Mesenchymal stem cell (in vitro differentiated cells and primary cell): ENCODE measurements at regions not wholly inside any gene's neighbourhood (a gene's known extent, or its start where the extent isn't known, plus 50 kb on each side); places are given as distances from the start of the nearest gene placed in this dataset.

Experiments
- DNase-seq: peaks from one replicate; pipeline ENCODE4 v3.0.0-alpha.2; 2013
- H2AFZ ChIP-seq: one replicate; pipeline ENCODE4 v1.6.1; 2013; ENCODE audit warnings: low read depth, mild to moderate bottlenecking, control low read depth, inconsistent platforms, low read length, moderate library complexity
- H2AK5ac ChIP-seq: 2 replicates; pipeline ENCODE4 v1.6.1; 2013; ENCODE audit warnings: low read length, moderate library complexity, mild to moderate bottlenecking, inconsistent platforms; ENCODE audit not compliant: severe bottlenecking
- H2BK120ac ChIP-seq: one replicate; pipeline ENCODE4 v1.6.1; 2013; ENCODE audit warnings: low read depth, mild to moderate bottlenecking, inconsistent platforms, low read length, moderate library complexity
- H2BK12ac ChIP-seq, 2 experiments: one replicate each; pipeline ENCODE4 v1.6.1; 2013; ENCODE audit warnings: inconsistent platforms in 2 of 2, low read length in 2 of 2, mild to moderate bottlenecking in 2 of 2, moderate library complexity in 2 of 2, control low read depth in 1 of 2
- H2BK15ac ChIP-seq: one replicate; pipeline ENCODE4 v1.6.1; 2013; ENCODE audit warnings: mild to moderate bottlenecking, low read depth, inconsistent platforms; ENCODE audit not compliant: poor library complexity, severe bottlenecking
- H2BK5ac ChIP-seq: 2 replicates; pipeline ENCODE4 v1.6.1; 2013; ENCODE audit warnings: low read depth, mild to moderate bottlenecking, low read length, control low read depth, inconsistent platforms; ENCODE audit not compliant: poor library complexity, severe bottlenecking
- H3K14ac ChIP-seq, 2 experiments: one replicate each; pipeline ENCODE4 v1.6.1; 2013; ENCODE audit warnings: inconsistent platforms in 2 of 2, low read length in 2 of 2, control low read depth in 1 of 2, mild to moderate bottlenecking in 1 of 2, moderate library complexity in 1 of 2
- H3K18ac ChIP-seq, 2 experiments: one replicate each; pipeline ENCODE4 v1.6.1; 2013; ENCODE audit warnings: inconsistent platforms in 2 of 2, low read length in 2 of 2, control low read depth in 1 of 2, low read depth in 1 of 2, mild to moderate bottlenecking in 1 of 2
- H3K23ac ChIP-seq, 2 experiments: one replicate each; pipeline ENCODE4 v1.6.1; 2013; ENCODE audit warnings: inconsistent platforms in 2 of 2, low read length in 2 of 2, mild to moderate bottlenecking in 2 of 2, moderate library complexity in 2 of 2, control low read depth in 1 of 2
- H3K27ac ChIP-seq: 2 replicates; pipeline ENCODE4 v1.5.1; 2013; ENCODE audit warnings: mild to moderate bottlenecking, moderate library complexity, low read length, control low read depth, inconsistent platforms; ENCODE audit not compliant: poor library complexity, severe bottlenecking
- H3K27me3 ChIP-seq, 2 experiments: 2 replicates each; pipeline versions ENCODE4 v1.6.1 to v1.7.0; 2013; ENCODE audit warnings: low read length in 2 of 2, mild to moderate bottlenecking in 2 of 2, moderate library complexity in 2 of 2, control low read depth in 1 of 2, inconsistent platforms in 1 of 2; ENCODE audit not compliant: control insufficient read depth in 1 of 2, insufficient read depth in 1 of 2
- H3K36me3 ChIP-seq, 2 experiments: 2 replicates each; pipeline versions ENCODE4 v1.6.1 to v1.7.0; 2013; ENCODE audit warnings: low read length in 2 of 2, control low read depth in 1 of 2, inconsistent platforms in 1 of 2, low read depth in 1 of 2, mild to moderate bottlenecking in 1 of 2; ENCODE audit not compliant: insufficient read depth in 2 of 2, control insufficient read depth in 1 of 2
- H3K4ac ChIP-seq, 2 experiments: one replicate each; pipeline ENCODE4 v1.6.1; 2013; ENCODE audit warnings: inconsistent platforms in 2 of 2, low read length in 2 of 2, mild to moderate bottlenecking in 2 of 2, moderate library complexity in 2 of 2, control low read depth in 1 of 2, low read depth in 1 of 2
- H3K4me1 ChIP-seq: 2 replicates; pipeline ENCODE4 v1.6.1; 2013; ENCODE audit warnings: low read depth, low read length, control low read depth; ENCODE audit not compliant: control insufficient read depth, insufficient read depth
- H3K4me2 ChIP-seq: 2 replicates; pipeline ENCODE4 v1.6.1; 2013; ENCODE audit warnings: low read length, mild to moderate bottlenecking, inconsistent platforms; ENCODE audit not compliant: poor library complexity, severe bottlenecking
- H3K4me3 ChIP-seq, 2 experiments: 2 replicates each; pipeline versions ENCODE4 v1.5.1 to v1.7.0; 2013; ENCODE audit warnings: low read length in 2 of 2, mild to moderate bottlenecking in 2 of 2, control low read depth in 1 of 2, low read depth in 1 of 2; ENCODE audit not compliant: insufficient read depth in 1 of 2
- H3K79me1 ChIP-seq: replicated peaks from 2 replicates; pipeline ENCODE4 v1.6.1; 2013; ENCODE audit warnings: mild to moderate bottlenecking, control low read depth, low read length, inconsistent platforms; ENCODE audit not compliant: poor library complexity, severe bottlenecking
- H3K9ac ChIP-seq: 2 replicates; pipeline ENCODE4 v1.7.0; 2013; ENCODE audit warnings: mild to moderate bottlenecking, low read length, moderate library complexity
- H3K9me3 ChIP-seq: 2 replicates; pipeline ENCODE4 v1.7.0; 2013; ENCODE audit warnings: mild to moderate bottlenecking, low read length; ENCODE audit not compliant: control insufficient read depth
- H4K8ac ChIP-seq: one replicate; pipeline ENCODE4 v1.6.1; 2013; ENCODE audit warnings: inconsistent platforms, mild to moderate bottlenecking, low read length, moderate library complexity
- H4K91ac ChIP-seq: one replicate; pipeline ENCODE4 v1.6.1; 2013; ENCODE audit warnings: mild to moderate bottlenecking, low read length, inconsistent platforms
- WGBS: methylation state at CpG from one replicate; pipeline ENCODE4 v1.1.7; 2013; ENCODE audit warnings: mixed read lengths; 5-methylcytosine and 5-hydroxymethylcytosine counted together

DNA sequence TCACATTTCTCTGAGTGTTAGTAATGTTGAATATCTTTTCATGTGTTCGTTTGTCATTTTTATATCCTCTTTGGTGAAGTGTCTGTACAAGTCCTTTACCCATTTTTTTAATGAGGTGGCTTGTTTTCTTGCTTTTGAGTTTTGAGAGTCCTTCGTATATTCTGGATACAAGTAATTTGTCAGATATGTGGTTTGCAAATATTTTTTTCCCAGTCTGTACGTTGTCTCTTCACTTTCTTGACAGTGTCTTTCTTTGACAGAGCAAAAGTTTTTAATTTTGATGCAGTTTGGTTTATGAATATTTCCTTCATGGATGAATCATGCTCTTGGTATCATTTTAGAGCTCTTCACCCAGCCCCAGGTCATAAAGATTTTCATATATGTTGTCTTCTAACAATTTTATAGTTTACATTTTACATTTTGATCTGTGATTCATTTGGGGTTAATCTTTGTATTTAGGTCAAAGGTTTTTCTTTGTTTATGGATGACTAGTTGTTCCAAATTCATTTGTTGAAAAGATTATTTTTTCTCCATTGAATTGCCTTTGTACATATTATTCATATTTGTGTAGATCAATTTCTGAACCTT, 152.5 kb downstream of the MRPL14 start:
- WGBS: 77% methylated on average over 3 of the region's 3 CpGs
- Histone ChIP-seq H3K79me1 (no peaks in the 10 kb centered on the region), H4K8ac (no peak overlapping the region), H3K4me3 (no peak overlapping the region), H2BK5ac (no peak overlapping the region), H3K9me3 (no peaks in the 10 kb centered on the region), H3K18ac (no peak overlapping the region), H2BK15ac (no peak overlapping the region), H3K27me3 (no peaks in the 10 kb centered on the region), H2BK12ac (no peak overlapping the region), H3K4me1 (peaks cover 4% of the 10 kb centered on the region), H3K4ac (no peak overlapping the region), H3K9ac (no peak overlapping the region), H3K36me3 (no peaks in the 10 kb centered on the region), H4K91ac (no peak overlapping the region), H2BK120ac (no peak overlapping the region), H2AK5ac (no peak overlapping the region), H2AFZ (no peak overlapping the region), H3K4me2 (no peak overlapping the region), H3K27ac (no peak overlapping the region), H3K14ac (no peak overlapping the region), H3K23ac (no peak overlapping the region)
- DNase-seq: no peak

GRCh38 chr6:43973357-43973756, 153.9 kb downstream of the MRPL14 start:
- H2BK12ac ChIP-seq: peak overlapping the region in 1 of 2 experiments; percentile 32
- H4K8ac ChIP-seq: no peak overlapping the region
- no peak overlapping the region for H3K4me3 ChIP-seq
- H3K36me3 ChIP-seq: no peaks in the 10 kb centered on the region
- H3K14ac ChIP-seq: no peak overlapping the region
- H2AFZ ChIP-seq: no peak overlapping the region
- no peak overlapping the region for H2BK15ac ChIP-seq
- peaks cover 0 to 4% of the 10 kb centered on the region in 2 experiments for H3K27me3 ChIP-seq
- H3K23ac ChIP-seq: no peak overlapping the region
- H3K4me2 ChIP-seq: no peak overlapping the region
- H3K4me1 ChIP-seq: peaks cover 5% of the 10 kb centered on the region
- WGBS: 77% methylated on average over 2 of the region's 4 CpGs
- DNase-seq: no peak
- H3K4ac ChIP-seq: no peak overlapping the region
- no peak overlapping the region for H2AK5ac ChIP-seq
- H3K79me1 ChIP-seq: no peaks in the 10 kb centered on the region
- no peak overlapping the region for H4K91ac ChIP-seq
- no peak overlapping the region for H3K9ac ChIP-seq
- H3K18ac ChIP-seq: peak overlapping the region in 1 of 2 experiments; percentile 35
- no peaks in the 10 kb centered on the region for H3K9me3 ChIP-seq
- H2BK5ac ChIP-seq: no peak overlapping the region
- no peak overlapping the region for H3K27ac ChIP-seq
- H2BK120ac ChIP-seq: no peak overlapping the region

GRCh38 chr6:43972913-43973300, 154.3 kb downstream of the MRPL14 start:
- peaks cover 0 to 4% of the 10 kb centered on the region in 2 experiments for H3K27me3 ChIP-seq
- no peaks in the 10 kb centered on the region for H3K9me3 ChIP-seq
- H3K9ac ChIP-seq: peak overlapping the region; percentile 73
- no peak overlapping the region for H2BK120ac ChIP-seq
- no peak overlapping the region for H4K8ac ChIP-seq
- peak; percentile 72 for DNase-seq
- H3K18ac ChIP-seq: peak overlapping the region in 1 of 2 experiments; percentile 23
- H2AK5ac ChIP-seq: no peak overlapping the region
- H2BK15ac ChIP-seq: no peak overlapping the region
- no peak overlapping the region for H3K23ac ChIP-seq
- H3K79me1 ChIP-seq: no peaks in the 10 kb centered on the region
- no peak overlapping the region for H4K91ac ChIP-seq
- H2BK5ac ChIP-seq: no peak overlapping the region
- H3K4me1 ChIP-seq: peaks cover 5% of the 10 kb centered on the region
- H3K4me3 ChIP-seq: peak overlapping the region in 1 of 2 experiments; percentile 23
- no peak overlapping the region for H3K14ac ChIP-seq
- 83% methylated on average over 3 of the region's 3 CpGs for WGBS
- no peaks in the 10 kb centered on the region for H3K36me3 ChIP-seq
- H3K4me2 ChIP-seq: no peak overlapping the region
- no peak overlapping the region for H3K27ac ChIP-seq
- no peak overlapping the region for H2BK12ac ChIP-seq
- H2AFZ ChIP-seq: no peak overlapping the region
- peak overlapping the region in 1 of 2 experiments; percentile 26 for H3K4ac ChIP-seq

DNA sequence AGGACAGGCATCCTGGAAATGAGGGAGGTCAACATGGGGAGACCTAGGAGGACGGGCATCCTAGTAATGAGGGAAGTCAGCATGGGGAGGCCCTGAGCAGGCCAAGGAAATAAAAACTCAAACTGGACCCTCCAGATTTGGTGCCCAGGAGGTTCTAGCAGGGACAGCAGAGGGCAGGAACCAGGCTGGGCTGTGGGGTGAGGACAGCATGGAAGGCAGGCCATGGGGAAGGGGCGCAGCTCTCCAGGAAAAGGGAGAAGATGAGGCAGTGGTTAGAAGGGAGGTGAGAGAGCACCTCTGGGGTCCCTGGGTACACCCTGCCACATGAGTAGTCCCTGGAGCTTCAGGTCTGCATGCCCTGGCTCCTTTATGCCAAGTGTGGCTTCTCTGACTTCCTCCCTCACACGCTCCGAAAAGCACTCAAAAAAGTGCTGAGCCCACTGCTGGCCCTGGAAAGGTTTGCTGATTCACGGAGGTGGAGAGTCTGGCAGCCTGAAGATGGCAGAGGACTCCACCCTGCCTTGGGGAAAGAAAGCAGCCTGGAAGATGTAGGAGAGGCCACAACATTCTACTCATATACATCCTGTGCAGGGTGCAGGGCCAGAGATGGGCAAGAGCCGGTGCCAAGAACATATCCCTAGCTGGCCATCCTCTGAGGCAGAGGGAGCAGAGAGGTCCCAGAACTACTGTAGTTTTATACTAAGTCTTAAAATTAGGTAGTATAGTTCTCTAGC, 154.9 kb downstream of the MRPL14 start:
- no peaks in the 10 kb centered on the region for H3K9me3 ChIP-seq
- peak overlapping the region; percentile 80 for H4K8ac ChIP-seq
- WGBS: 85% methylated on average over 6 of the region's 6 CpGs
- peak overlapping the region; percentile 23 to 37 for H3K18ac ChIP-seq
- peak overlapping the region; percentile 42 for H2BK120ac ChIP-seq
- H2BK12ac ChIP-seq: no peak overlapping the region
- no peak overlapping the region for H2BK5ac ChIP-seq
- no peaks in the 10 kb centered on the region for H3K79me1 ChIP-seq
- DNase-seq: no peak
- H2BK15ac ChIP-seq: no peak overlapping the region
- H3K4me2 ChIP-seq: no peak overlapping the region
- H4K91ac ChIP-seq: peak overlapping the region; percentile 47
- H3K14ac ChIP-seq: no peak overlapping the region
- H3K9ac ChIP-seq: peak overlapping the region; percentile 73
- peaks cover 0 to 4% of the 10 kb centered on the region in 2 experiments for H3K27me3 ChIP-seq
- no peak overlapping the region for H3K27ac ChIP-seq
- no peak overlapping the region for H2AFZ ChIP-seq
- H3K4me3 ChIP-seq: peak overlapping the region in 1 of 2 experiments; percentile 23
- peaks cover 4% of the 10 kb centered on the region for H3K4me1 ChIP-seq
- H3K36me3 ChIP-seq: no peaks in the 10 kb centered on the region
- no peak overlapping the region for H2AK5ac ChIP-seq
- no peak overlapping the region for H3K23ac ChIP-seq
- H3K4ac ChIP-seq: peak overlapping the region in 1 of 2 experiments; percentile 42
